ENCODE measurements at regions not wholly inside any gene's neighbourhood (a gene's known extent, or its start where the extent isn't known, plus 50 kb on each side); places are given as distances from the start of the nearest gene placed in this dataset.
"Not testable (repeated sequence)": the region's sequence is repeated elsewhere in the genome, so short reads cannot be mapped to it uniquely, and the experiment has no call there.

DNA sequence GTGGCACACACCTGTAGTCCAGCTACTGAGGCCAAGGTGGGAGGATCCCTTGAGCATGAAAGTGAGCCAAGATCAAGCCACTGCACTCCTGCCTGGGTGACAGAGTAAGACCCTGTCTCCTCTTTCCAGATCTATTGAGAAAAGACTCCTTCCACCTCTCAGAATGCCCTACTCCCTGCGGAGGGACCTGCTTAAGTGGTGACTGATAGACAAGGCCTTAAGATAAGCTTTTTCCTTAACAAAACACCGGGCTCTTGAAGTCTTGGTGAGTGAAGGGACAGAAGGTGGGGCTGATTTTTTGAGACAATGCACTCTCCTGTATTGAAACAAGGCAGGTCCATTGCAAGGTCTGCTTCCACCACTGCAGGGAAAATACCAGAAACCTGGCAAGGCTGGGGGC lies 338.4 kb upstream of the FRG2C start:
- DNase-seq = no peak

DNA sequence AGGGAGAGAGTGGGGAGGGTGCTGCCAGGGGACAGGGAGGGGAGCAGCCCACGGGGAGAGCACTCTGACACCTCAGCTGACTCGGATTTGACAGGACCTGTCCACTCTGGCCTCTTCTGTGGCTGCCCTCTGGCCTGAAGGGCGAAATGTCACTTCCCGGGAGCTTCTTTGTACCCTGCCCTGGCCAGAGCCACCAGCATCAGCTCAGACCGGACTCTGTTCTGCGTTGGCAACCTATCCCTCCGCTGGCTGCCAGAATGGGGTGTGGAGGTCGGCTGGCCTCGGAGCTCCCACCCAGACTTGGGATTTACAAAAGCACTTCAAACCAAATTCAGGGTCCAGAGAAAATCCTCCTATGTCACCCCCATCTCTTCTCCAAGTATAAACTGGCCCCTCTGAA lies 336.7 kb upstream of the FRG2C start:
- DNase-seq = no peak

DNA sequence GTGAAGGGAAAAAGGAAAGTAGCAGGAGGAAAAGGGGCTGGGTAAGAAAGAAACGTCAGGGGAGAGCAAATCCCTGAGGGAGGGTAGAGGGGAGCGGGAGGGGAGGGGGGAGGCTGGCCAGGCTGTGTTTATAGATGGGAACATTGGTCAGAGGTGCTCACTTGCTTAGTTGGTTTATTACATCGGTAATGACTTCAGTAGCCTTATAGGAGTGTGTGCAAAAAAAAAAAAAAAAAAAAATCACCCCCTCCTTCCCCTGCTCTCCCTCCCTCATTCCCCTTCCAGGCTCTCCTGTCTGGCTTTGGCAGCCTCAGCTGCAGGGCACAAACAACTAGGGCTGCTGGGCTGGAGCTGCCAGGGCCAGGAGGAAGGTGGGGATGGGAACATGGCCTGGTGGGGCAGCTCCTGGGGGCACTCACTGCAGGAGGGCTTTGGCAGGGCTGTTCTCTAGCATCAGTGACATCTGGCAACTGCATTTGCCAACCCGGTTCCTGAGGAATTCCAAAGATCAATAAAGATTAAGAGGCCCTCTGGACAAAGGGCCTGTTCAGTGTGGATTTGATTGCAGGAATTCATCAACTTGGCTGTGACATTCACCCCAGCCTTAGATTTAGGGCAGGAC lies 334.5 kb upstream of the FRG2C start:
- DNase-seq = no peak

- not testable (repeated sequence) for DNase-seq
These were observed 333.7 kb upstream of the FRG2C start for GRCh38 chr3:75330446-75330845.

DNA sequence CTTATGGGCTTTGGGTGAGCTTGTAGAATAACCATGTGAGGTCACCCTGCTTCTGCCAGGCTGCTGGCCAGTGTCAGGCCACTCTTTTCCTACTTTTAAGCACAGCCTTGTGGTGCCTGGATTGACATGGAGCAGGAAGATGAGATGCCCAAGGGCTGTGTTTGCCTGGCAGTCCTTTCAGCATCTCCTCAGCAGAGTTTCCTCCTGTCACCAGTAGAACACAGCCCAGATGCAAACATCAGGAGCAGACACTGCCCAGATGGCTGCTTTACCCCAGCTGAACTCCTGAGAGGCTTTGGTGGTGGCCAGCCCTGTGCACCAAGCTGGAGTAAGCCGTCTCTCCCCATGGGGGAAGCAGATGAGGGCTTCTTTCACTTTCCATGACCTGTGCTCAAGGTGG lies 332.0 kb upstream of the FRG2C start:
- not testable (repeated sequence) for DNase-seq

GRCh38 chr3:75332794-75333193 lies 331.3 kb upstream of the FRG2C start:
- no peak for DNase-seq

- no peak for DNase-seq
These were observed 329.8 kb upstream of the FRG2C start for GRCh38 chr3:75334299-75334698.

DNA sequence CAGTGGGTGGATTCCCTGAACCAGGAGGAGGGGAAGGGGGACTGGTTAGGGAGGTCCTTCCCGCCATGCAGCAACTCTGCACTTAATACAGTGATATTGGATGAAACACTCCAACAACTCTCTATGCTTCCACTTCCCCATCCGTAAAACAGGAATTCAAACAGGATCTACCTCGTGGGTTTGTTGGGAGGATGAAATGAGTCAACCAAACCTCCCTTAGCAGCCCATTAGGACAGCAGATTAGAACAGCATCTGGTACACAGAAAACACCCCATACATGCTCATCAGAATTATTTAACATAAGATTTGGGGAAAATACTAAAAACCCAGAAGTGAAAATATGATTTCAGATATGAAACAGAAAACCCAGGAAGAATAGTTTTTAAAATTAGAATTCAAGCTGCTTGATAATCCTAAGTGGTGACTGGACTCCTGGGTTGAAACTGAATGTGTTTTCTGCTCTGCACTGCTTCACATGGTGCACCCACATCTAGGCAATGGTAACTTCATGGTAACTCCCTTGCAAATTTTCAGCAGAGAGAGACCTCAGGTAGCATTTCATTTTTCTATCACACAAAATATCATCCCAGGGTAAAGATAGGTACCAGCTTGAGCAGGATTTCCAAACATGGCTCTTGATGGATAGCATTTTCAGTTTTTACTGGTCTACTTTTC lies 326.8 kb upstream of the FRG2C start:
- DNase-seq = no peak

DNA sequence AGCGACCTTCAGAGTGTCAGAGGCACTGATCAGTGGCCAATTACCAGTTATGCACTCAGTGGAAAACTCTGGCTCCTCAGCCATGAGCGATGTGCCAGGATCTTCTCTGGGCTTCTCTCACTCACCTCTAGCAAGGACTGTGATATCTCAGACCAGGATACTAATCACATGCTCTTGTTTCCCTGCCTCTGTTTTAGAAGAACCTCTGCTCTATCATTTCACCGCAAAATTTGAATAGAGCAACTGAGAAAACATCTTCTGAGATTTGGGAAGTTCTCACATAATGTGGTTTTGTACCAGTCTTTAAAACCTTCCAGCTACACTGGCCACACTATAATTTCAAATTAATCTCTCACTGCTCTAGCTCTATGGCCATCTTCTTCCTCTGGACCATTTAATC lies 325.8 kb upstream of the FRG2C start:
- DNase-seq = no peak

- no peak for DNase-seq
These were observed 322.6 kb upstream of the FRG2C start for GRCh38 chr3:75341324-75342067.

DNA sequence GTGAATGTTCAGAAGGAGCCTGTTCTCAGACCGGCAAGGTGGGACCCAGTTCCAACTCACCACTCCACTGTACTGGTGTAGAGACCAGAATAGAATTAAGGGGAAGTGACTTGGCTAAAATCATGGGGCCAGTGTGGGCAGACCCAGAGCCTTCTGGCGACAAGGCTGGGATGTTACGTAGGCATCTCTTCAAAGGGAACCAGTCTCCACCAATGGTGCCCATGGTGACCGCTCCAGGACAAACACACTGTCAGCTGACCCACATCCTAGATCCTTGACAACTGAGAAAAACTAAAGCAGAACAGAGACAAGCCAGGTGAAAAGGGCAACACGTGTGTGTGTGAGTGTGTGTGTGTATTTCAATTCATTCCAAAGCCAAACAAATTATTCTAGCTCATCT lies 321.7 kb upstream of the FRG2C start:
- no peak for DNase-seq

DNA sequence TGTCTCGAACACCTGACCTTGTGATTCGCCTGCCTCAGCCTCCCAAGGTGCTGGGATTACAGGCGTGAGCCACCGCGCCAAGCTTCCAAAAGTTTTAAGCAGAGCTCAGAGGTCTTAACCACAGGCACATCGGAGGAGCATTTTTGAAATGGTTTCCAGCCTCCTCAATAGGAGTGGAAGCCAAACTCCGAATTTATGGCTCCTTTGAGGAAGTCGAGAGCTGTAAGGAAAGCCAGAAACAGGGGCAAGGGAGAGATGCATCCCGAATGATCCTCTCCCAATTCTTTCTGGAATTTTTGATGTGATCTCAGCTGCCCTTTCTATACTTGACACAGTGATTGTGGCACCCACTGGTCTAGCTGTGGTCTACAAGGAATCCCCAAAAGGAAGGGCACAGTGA lies 313.6 kb upstream of the FRG2C start:
- DNase-seq = not testable (repeated sequence)

- DNase-seq = peak; percentile 46 to 68
These were observed 301.9 kb upstream of the FRG2C start for GRCh38 chr3:75362086-75362784.

GRCh38 chr3:75372964-75373363 lies 291.2 kb upstream of the FRG2C start:
- DNase-seq = not testable (repeated sequence)

GRCh38 chr3:75379840-75380239 lies 284.3 kb upstream of the FRG2C start:
- DNase-seq = not testable (repeated sequence)

- no peak for DNase-seq
These were observed 283.8 kb upstream of the FRG2C start for GRCh38 chr3:75380276-75380771.

- not testable (repeated sequence) for DNase-seq
These were observed 280.1 kb upstream of the FRG2C start for GRCh38 chr3:75384016-75384415.

GRCh38 chr3:75388486-75389124 lies 275.5 kb upstream of the FRG2C start:
- DNase-seq = not testable (repeated sequence)

DNA sequence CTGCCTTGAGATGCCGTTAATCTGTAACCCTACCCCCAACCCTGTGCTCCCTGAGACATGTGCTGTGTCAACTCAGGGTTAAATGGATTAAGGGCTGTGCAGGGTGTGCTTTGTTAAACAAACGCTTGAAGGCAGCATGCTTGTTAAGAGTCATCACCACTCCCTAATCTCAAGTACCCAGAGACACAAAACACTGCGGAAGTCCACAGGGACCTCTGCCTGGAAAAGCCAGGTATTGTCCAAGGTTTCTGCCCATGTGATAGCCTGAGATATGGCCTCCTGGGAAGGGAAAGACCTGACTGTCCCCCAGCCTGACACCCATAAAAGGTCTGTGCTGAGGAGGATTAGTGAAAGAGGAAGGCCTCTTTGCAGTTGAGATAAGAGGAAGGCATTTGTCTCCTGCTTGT lies 270.8 kb upstream of the FRG2C start:
- DNase-seq = not testable (repeated sequence)

DNA sequence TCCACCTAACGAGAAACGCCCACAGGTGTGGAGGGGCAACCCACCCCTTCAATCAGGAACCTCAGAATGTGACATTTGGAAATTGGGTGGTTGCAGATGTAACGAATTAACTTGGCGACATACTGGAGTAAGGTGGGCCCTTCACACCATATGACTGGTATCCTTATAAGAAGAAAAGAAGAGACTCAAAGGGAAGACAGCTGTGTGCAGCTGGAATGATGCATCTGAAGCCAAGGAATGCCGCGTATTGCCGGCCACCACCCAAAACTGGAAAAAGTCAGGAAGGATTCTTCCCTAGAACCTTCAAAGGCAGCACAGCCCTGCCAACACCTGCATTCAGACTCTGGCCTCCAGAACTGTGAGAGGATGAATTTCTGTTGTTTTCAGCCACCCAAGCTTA lies 270.0 kb upstream of the FRG2C start:
- DNase-seq = not testable (repeated sequence)

DNA sequence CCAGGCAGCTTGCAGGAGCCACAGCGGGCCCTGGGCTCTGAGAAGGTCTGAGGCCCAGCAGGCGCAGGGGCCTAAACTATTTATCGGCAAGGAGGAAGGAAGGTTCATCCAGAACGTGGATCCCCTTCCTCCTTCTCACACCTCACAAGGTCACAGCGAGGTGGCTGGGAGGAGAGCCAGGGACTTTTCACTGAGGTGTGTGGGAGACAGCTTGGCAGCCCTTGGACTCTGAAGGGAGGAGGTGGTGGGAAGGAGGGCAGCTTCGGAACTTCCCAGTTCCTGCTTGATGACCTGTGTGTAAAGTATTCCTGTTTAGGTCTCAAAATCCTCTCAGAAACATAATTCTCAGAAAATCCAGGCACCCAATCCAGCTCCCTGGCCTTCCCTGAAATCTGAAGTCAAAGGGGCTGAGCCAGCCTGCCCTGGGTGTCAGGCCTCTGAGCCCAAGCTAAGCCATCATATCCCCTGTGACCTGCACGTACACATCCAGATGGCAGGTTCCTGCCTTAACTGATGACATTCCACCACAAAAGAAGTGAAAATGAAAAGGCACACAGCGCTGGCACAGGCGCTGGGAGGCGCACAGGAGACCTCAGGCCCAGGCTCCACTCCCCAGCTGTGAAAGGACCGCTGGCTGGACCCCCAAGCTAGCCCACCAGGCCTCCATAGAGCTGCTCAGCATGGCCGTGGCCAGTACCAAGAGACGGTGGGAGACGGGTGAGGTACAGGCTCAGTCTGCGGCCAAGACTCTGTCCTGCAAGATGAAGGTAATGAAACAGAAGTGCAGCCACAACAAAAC lies 269.4 kb upstream of the FRG2C start:
- not testable (repeated sequence) for DNase-seq
